ENCODE measurements at regions not wholly inside any gene's neighbourhood (a gene's known extent, or its start where the extent isn't known, plus 50 kb on each side); places are given as distances from the start of the nearest gene placed in this dataset.

GRCh38 chr7:39882148-39882784, 67.8 kb upstream of the CDK13 start:
- DNase-seq (ENCODE audit: extremely low read depth, low read depth): no peak
- TF ChIP-seq CTCF (IDR thresholded peaks at IDR 0.05; ENCODE audit: low read depth, low read length): no peak

DNA sequence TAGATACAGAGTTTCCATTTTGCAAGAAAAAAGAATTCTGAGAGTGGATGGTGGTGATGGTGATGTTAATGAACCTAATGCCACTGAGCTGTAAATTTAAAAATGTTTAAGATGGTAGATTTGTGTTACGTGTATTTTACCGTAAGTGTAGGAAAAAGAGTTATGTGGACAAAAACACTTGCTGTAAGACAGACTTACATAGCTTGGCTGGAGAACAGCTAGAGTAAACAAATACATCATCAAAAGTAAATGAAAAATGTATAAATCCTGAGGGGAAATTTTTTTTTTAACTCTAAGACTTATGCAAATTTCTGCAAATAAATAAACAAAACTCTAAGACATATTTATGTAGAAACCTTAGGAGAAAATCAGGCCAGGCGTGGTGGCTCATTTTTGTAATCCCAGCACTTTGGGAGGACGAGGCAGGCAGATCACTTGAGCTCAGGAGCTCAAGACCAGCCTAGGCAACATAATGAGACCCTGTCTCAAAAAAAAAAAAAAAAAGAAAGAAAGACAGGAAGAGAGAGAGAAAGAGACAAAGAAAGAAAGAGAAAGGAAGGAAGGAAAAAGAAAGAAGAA, 66.2 kb upstream of the CDK13 start:
- no peak for DNase-seq (ENCODE audit: extremely low read depth, low read depth)
- no peak for TF ChIP-seq CTCF (IDR thresholded peaks at IDR 0.05; ENCODE audit: low read depth, low read length)

- DNase-seq (ENCODE audit: extremely low read depth, low read depth): no peak
- TF ChIP-seq CTCF (IDR thresholded peaks at IDR 0.05; ENCODE audit: low read depth, low read length): no peak
These were observed 61.7 kb upstream of the CDK13 start for GRCh38 chr7:39888171-39888853.

DNA sequence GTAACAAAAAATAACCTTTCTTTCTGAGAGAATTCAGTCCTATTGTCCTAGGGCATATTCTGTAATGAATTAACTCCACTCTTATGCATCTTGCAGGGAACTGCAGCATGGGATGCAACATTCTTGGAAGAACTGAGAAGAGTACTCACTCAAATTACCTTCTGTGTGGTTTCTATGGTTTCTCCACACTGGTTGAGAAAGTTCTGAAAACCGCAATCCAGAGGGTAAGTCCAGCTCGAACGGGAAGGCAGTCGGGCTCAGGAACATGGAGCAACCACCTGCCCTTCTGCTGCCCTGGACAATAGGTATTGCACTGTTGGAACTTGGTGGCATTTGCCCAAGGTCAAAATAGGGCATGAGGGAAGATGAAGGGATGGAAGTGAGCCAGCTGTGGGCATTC, 59.6 kb upstream of the CDK13 start:
- no peak for TF ChIP-seq CTCF (IDR thresholded peaks at IDR 0.05; ENCODE audit: low read depth, low read length)
- no peak for DNase-seq (ENCODE audit: extremely low read depth, low read depth)

DNA sequence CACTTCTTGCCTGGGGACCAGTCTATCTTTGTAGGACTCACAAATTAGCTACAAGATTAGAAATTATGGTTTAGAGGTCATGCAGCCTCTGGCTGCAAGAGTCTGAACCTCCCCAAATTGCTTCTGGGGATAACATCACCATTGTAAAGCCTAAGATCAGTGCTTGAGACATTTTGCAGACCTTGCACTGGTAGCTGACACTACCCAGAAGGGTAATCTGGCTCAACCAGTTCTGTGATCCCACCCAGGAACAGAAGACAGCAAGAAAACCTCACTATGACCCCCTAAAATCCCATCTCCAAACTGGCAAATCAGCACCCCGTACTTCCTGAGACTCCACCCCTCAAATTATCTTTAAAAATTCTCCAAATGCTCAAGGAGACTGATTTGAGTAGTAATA, 58.2 kb upstream of the CDK13 start:
- DNase-seq (ENCODE audit: extremely low read depth, low read depth): no peak
- TF ChIP-seq CTCF (IDR thresholded peaks at IDR 0.05; ENCODE audit: low read depth, low read length): no peak

DNA sequence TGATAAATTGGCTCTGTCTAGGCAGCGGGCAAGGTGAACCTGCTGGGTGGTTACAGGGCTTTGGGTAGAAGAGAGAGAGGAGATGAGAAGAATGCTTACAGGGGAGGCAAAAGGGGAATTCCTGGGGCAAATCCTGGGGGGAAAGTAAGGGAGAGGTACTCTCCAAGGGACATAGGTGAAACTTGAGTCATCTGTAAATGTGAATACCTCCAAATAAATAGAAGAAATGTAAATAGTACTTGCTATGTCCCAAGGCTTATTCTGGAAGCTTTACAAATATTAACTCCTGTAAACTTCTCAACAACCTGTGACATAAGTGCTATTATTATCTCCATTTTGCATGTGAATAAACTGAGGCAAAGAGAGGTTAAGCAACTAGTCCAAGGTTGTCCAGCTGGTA, 57.7 kb upstream of the CDK13 start:
- DNase-seq (ENCODE audit: extremely low read depth, low read depth): no peak
- TF ChIP-seq CTCF (IDR thresholded peaks at IDR 0.05; ENCODE audit: low read depth, low read length): no peak

- TF ChIP-seq CTCF (IDR thresholded peaks at IDR 0.05; ENCODE audit: low read depth, low read length): no peak
- no peak for DNase-seq (ENCODE audit: extremely low read depth, low read depth)
These were observed 55.2 kb upstream of the CDK13 start for GRCh38 chr7:39894904-39895303.
